WERI-Rb-1 (cell line): ENCODE measurements at regions not wholly inside any gene's neighbourhood (a gene's known extent, or its start where the extent isn't known, plus 50 kb on each side); places are given as distances from the start of the nearest gene placed in this dataset.

Experiments
- DNase-seq: peaks from one replicate; pipeline ENCODE4 v3.0.0-alpha.2; 2020
- H3K27ac ChIP-seq: fragments of 250-450 bp; sonication (Bioruptor Pico); 2 replicates; pipeline ENCODE4 v1.5.1; 2020; ENCODE audit warnings: mild to moderate bottlenecking, moderate library complexity
- H3K27me3 ChIP-seq: fragments of 250-450 bp; sonication (Bioruptor Pico); 2 replicates; pipeline ENCODE4 v1.5.1; 2021; ENCODE audit warnings: mild to moderate bottlenecking, low read depth, moderate library complexity; ENCODE audit not compliant: insufficient read depth, severe bottlenecking
- H3K36me3 ChIP-seq: fragments of 250-450 bp; sonication (Bioruptor Pico); 2 replicates; pipeline ENCODE4 v1.5.1; 2020; ENCODE audit warnings: mild to moderate bottlenecking, moderate library complexity
- H3K4me3 ChIP-seq: 2 replicates; pipeline ENCODE4 v1.5.1; 2011; ENCODE audit warnings: low read depth, mild to moderate bottlenecking, control low read depth, low read length
- H3K9me3 ChIP-seq: fragments of 250-450 bp; sonication (Bioruptor Pico); 2 replicates; pipeline ENCODE4 v1.5.1; 2021; ENCODE audit warnings: mild to moderate bottlenecking, moderate library complexity; ENCODE audit not compliant: severe bottlenecking
- TF ChIP-seq, protein P1 (sequence below): IDR thresholded peaks from 2 replicates; pipeline ENCODE4 v1.5.1; 2011; ENCODE audit warnings: low read depth, mild to moderate bottlenecking, control low read depth, inconsistent platforms, low read length

DNA sequence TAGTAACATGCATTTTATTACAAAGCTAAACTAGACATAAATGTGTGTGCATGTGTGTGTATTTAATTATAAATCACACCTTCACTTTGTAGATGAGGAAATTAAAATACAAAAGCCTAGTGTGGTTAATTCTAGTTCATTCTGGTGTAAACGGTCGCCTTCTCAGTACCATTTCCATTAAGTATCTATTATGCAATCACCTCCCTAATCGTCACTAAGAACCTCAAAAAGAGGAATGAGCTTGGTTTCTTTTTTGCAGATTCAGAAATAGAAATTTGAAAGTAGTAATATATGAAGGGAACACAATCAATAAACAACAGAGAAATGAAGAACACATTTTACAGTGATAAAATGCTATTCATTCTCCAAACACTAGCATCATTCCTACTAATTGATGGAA is 233.2 kb downstream of the ZBBX start:
- no peak overlapping the region for H3K4me3 ChIP-seq
- H3K36me3 ChIP-seq: no peaks in the 10 kb centered on the region
- DNase-seq: no peak
- H3K27ac ChIP-seq: no peak overlapping the region
- H3K27me3 ChIP-seq: no peaks in the 10 kb centered on the region
- H3K9me3 ChIP-seq: no peaks in the 10 kb centered on the region
- TF ChIP-seq, protein P1, sequence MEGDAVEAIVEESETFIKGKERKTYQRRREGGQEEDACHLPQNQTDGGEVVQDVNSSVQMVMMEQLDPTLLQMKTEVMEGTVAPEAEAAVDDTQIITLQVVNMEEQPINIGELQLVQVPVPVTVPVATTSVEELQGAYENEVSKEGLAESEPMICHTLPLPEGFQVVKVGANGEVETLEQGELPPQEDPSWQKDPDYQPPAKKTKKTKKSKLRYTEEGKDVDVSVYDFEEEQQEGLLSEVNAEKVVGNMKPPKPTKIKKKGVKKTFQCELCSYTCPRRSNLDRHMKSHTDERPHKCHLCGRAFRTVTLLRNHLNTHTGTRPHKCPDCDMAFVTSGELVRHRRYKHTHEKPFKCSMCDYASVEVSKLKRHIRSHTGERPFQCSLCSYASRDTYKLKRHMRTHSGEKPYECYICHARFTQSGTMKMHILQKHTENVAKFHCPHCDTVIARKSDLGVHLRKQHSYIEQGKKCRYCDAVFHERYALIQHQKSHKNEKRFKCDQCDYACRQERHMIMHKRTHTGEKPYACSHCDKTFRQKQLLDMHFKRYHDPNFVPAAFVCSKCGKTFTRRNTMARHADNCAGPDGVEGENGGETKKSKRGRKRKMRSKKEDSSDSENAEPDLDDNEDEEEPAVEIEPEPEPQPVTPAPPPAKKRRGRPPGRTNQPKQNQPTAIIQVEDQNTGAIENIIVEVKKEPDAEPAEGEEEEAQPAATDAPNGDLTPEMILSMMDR: no peak

DNA sequence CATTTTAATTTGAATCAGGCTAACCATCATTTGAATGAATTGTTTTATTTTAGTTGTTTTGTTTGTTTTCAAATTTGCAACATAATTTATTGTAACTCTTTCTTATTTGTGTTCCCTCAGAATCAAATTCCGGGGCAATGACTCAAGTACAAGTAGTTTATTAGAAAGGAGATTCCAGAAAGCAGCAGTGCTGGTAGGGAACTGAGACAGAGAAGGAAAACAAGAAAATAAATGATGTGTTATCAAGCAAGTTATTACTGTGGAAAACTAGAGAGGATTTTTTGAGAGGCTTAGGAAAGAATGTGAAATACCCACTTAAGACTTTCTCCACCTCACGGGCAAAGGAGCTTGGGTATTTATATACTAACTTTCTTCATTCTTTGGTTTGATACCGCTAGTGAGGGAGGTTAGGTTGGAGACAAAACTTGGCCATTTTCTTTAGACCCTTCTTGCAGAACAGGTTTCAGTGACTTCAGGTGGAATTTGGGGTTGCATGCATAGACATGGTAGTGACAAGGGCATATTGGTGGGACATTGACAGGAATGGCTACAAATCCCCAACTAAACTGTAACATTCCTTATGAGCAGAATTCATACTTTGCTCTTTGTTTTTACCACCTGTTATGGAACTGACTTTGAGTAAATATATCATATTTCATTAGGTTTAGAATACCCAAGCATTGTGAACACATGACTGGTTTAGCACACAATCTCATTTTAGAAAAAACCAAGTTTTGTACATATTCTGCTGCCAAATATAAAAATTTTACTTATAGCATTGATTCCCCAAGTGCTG is 254.3 kb downstream of the ZBBX start:
- TF ChIP-seq, protein P1: no peak
- H3K27ac ChIP-seq: no peak overlapping the region
- H3K36me3 ChIP-seq: no peaks in the 10 kb centered on the region
- no peak overlapping the region for H3K4me3 ChIP-seq
- H3K27me3 ChIP-seq: no peaks in the 10 kb centered on the region
- H3K9me3 ChIP-seq: peaks cover 4% of the 10 kb centered on the region
- no peak for DNase-seq

DNA sequence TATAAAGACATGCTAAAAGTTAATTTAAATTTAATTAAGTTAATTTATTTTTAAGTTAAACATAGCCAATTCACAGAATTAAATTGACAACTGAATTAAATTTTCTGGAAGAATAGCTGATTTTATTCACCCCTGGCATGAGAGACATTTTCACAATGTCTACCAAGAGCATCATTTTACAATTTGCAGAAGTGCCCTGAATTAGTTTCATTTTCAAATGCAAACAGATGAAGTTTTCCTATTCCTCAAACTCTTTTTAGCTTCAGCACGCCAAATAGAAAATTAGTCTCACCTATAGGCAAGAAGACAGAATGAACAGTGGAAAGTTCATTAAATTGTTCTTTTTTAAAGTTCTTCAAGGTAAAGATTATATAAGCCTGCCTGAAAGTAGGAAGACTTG is 259.3 kb downstream of the ZBBX start:
- no peak overlapping the region for H3K27ac ChIP-seq
- no peak overlapping the region for H3K4me3 ChIP-seq
- no peaks in the 10 kb centered on the region for H3K36me3 ChIP-seq
- no peak for DNase-seq
- TF ChIP-seq, protein P1: no peak
- H3K9me3 ChIP-seq: peaks cover 4% of the 10 kb centered on the region
- no peaks in the 10 kb centered on the region for H3K27me3 ChIP-seq

DNA sequence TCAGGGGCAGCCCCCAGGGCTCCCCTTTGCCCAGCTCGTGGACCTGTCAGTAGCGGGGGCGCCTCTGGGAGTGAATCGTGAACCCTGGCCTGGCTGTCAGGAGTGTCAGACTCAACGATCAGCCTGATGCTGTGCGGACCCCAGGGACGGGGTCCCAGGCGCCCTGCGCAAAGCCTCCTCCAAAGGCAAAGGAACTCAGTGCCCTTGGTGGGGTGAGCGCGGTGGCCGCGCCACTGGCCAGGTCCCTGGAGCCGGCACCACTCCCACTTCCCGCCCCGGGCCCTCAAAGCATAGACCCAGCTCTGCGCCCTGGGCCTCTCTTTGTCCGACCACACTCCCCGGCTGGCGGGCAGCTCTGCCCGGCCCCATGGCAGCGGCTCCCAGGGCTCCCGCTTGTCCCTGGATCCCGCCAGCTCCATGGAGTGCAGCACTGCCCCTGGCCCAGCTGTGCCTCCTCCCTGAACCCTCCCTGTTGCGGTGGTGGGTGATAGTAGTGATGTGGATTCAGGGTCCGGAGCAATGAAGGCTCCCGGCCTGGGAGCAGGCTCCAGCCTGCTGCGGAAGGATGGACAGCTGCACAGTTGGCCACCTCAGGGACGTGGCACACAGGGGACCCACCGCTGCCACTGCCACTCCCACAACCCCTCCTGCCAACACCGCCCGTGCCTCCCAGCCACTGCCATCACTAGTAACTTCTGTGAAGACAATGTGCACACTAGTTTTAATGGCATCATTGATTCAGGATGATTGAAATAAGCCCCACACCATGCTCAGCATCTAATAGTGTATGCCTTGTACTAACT is 263.8 kb downstream of the ZBBX start:
- Histone ChIP-seq H3K27ac (no peak overlapping the region), H3K36me3 (no peaks in the 10 kb centered on the region), H3K4me3 (no peak overlapping the region), H3K27me3 (no peaks in the 10 kb centered on the region), H3K9me3 (no peaks in the 10 kb centered on the region)
- no peak for DNase-seq
- TF ChIP-seq, protein P1: no peak

DNA sequence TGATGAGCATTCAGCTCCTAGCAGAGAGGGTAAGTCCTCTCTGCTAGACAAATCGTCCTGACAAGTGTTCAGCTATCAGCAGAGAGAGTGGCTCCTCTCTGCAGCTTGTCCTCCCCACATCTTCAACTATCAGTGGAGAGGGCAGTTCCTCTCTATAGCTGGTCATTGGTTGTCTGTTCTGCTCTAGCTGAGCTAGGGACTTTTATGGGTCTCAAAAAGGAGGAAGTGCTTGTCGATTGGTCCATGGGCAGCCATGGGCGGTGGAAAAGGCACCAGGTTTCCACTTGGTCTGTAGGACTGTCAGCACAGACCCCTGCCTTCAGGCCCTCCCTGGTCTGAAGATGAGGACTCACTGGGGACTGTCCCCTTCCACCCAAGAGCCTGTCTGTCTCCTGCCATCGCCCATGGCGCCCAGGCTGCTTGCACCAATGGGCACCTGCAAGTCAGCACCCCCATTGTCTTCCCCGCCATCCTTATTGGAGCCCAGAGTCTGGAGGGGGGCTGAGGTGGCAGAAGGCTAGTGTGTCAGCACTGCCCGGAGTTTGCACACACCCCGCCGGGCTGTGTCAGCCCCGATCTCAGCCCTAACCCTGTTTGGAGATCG is 264.7 kb downstream of the ZBBX start:
- Histone ChIP-seq H3K27ac (no peak overlapping the region), H3K4me3 (no peak overlapping the region), H3K27me3 (no peaks in the 10 kb centered on the region), H3K9me3 (no peaks in the 10 kb centered on the region), H3K36me3 (no peaks in the 10 kb centered on the region)
- DNase-seq: no peak
- TF ChIP-seq, protein P1: no peak
